NCI-H345 treated with DMSO at 0.1 percent for 48 hours (cell line): ENCODE measurements at regions not wholly inside any gene's neighbourhood (a gene's known extent, or its start where the extent isn't known, plus 50 kb on each side); places are given as distances from the start of the nearest gene placed in this dataset.

Experiments
- DNase-seq: peaks from one replicate; lab custom pipeline; 2025; ENCODE audit not compliant: unreplicated experiment; lab: John Stamatoyannopoulos, UW

DNA sequence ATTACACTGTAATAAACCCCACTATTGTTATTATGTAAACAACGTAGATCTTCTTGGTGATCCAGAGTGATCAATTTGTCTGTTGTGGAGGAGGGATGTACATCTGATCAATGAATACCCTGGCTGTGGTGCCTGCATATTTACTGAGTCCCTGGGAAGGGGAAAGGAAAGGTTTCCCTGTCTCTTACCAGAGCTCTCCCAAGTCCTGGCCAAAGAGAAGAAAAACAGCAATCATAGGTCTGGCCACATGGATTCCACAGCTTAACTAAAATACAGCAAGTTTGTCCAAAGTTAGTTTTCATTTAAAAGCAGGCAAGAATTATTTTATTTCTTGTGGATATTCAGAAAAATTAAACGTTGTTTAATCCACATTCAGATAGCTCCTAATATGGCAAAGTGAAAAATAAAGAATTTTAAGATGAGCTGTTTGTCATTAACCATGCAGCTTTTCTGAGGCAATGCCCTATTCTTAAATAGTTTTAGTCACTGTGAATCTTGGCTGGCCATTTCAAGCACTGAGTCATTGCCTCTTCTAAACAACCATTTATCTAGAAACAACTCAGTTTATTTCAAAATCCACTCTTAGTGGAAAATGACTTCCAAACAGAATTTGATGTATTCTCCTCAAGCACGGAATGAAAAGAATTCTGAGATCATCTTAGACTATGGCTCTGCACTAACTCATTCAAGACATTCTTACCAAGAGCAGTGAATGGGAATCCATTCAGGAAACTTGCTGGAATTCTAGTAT, 1004.4 kb upstream of the CDH2 start:
- no peak for DNase-seq

- DNase-seq, result no peak
These were observed 999.8 kb upstream of the CDH2 start for GRCh38 chr18:29176681-29177080.

DNA sequence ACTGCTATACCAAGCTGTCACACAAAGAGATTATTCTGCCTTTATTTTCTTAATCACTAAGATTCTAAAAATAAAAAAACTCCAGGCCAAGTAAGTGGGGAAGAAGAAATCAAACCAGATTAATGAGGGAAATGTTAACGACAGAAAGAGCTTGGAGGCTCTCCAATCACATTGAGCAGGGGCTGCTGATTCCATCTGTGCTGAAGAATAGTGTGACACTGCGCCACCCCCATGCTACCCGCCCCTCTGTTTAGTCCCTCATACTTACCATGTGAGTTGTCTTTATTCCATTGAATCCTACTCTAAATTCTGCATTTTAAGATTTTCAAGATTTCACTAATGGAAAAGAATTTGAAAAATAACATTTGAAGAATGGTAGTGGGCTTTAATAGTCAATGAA, 998.0 kb upstream of the CDH2 start:
- no peak for DNase-seq

GRCh38 chr18:29172756-29173067, 995.8 kb upstream of the CDH2 start:
- DNase-seq, result no peak

GRCh38 chr18:29171892-29172755, 995.2 kb upstream of the CDH2 start:
- DNase-seq, result no peak

DNA sequence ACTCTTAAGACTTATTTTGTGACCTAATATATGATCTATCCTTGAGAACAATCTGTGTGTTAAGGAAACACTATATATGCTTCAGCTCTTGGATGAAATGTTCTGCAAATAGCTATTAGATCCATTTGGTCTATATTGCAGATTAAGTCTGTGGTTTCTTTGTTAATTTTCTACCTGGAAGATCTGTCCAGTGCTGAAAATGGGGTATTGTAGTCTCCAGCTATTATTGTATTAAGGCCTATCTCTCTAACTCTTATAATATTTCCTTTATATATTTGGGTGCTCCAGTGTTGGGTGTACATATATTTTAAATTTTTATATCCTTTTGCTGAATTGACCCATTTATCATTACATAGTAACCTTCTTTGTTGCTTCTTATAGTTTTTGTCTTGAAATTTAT, 992.7 kb upstream of the CDH2 start:
- DNase-seq, result no peak

- no peak for DNase-seq
These were observed 988.2 kb upstream of the CDH2 start for GRCh38 chr18:29164993-29165599.

DNA sequence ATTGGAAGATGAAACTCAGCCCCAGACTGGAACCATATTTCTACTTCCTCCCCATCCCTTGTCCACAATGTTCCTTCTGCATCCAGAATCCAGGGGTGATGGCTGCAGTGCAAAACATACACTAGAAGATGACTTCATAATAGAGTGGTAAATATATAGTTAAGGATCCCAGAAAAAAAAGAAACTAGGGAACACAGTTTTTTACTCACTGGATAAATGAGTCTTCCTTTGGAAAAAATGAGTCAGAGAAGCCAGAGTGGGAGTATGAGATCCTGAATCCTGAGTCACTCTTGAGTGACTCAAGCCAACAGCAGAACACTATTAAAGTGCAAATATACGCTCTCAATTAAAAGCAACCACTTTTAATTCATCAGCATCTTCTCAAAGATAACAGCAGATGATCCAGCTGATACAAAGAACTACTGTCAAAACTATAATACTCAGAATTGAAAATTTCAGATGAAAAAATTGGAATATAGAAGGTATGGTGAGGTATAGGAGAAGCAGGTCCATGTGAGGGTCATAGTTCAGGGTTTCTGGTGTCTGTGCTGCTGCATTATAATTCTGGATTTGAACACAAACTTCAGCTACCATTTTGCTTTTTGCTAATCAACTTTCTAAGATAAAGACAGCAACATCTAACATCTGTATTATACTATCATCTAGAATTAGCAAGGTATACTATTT, 987.2 kb upstream of the CDH2 start:
- no peak for DNase-seq

DNA sequence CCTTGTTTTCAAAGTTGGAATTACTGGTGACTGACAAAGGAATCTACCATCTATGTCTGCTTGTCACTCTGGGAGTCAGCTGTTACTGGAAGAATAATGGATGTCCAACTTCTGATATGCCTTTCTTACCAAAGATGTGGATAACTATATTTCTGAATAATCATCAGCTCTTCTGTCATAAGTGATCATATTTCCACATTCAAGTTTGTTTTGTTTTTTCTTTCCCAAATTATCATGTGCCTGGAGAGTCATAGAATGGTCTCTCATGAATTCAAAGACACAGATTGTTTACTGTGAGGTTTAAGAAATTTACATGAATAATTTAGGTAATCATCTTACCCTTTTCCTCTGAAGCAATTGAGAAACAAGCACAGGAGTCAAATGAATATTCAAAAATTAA, 986.7 kb upstream of the CDH2 start:
- DNase-seq, result no peak

DNA sequence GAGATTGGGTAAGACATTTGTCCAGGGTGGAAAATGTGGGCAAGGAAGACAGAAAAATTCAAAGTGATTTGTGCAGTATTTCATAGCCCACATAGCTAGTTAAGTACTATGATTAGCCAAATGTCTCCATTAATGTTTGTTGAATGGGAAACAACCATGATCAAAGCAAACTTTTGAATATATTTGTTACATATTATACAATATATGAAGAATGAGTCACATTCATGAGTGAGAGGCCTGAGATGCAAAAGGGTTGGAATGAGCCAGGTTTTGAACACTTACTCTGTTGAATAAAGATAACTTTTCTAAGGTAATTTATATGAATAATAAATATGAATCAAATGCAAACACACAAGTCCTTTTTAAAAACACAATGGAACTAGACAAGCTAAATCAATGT, 984.5 kb upstream of the CDH2 start:
- no peak for DNase-seq

DNA sequence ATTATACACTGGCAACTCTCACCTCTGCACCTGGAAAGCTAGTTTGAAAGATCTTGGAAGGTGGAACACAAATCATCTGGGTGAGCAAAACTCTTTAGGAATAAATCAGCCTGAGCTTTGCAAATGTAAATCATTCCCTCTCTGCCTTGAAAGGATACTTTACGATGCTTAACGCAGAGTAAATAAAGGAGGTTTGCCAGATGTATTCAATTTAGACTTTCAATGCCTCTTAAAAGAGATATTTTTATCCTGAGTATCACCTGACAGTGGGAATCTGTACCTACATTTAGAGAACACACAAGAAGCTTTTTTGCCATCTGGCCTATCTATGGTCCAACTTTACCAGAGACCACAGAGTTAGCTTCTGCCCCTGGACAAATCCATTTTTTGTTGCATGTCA, 983.2 kb upstream of the CDH2 start:
- DNase-seq, result peak; percentile 99

GRCh38 chr18:29157905-29158304, 981.0 kb upstream of the CDH2 start:
- no peak for DNase-seq

DNA sequence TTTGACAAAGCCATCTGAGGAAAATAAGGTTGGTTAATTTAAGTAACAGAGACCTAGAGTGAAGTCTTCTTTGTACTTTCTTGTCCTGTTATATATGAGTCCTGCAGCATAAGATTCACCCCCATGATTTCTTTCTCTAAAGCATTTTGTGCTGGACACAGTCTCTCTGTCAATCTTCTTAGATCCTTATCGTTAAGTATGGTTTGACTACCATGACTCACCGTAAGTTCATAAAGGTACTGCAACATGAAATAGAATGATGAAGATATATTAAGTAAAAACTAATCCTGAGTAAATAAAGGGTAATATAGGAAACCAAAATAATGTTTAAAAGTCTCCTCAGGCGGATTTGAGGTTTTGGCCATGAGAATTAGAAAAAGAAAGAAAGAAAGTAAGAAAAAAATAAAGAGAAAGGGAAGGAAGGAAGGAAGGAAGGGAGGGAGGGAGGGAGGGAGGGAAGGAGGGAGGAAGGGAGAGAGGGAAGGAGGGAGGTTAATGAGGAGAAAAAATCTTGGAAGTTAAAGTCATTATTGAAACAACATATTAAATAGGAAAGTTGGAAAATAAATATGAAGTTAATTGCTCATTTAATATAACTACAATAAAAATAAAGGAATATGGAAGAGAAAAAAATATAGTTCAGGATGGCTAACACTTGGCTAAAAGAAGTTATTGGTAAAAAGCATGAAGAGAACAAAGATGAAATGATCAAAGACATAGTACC, 980.3 kb upstream of the CDH2 start:
- DNase-seq, result no peak

GRCh38 chr18:29156531-29156930, 979.6 kb upstream of the CDH2 start:
- no peak for DNase-seq

- DNase-seq, result no peak
These were observed 978.1 kb upstream of the CDH2 start for GRCh38 chr18:29154758-29155725.

GRCh38 chr18:29154196-29154757, 977.3 kb upstream of the CDH2 start:
- DNase-seq, result no peak

GRCh38 chr18:29153091-29153490, 976.2 kb upstream of the CDH2 start:
- DNase-seq, result no peak

DNA sequence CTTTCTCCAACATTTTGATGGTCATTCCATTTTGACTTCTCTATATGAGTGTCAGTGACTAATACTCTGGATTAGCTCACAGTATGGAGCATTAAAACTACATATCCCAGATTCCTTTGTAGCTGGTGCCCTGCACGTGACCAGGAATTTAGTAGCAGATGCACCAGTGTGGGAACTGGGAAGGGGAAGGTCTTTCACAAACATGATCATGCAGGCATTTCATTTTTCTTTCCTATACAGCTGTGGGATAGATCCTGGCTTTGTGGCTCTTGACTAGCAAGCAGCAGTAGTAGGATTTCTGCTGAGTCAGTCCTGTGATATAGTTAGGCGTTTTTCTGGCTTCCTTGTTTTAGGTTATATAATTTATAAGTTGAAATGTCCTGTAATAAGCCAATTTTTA, 971.0 kb upstream of the CDH2 start:
- DNase-seq, result no peak

- no peak for DNase-seq
These were observed 969.1 kb upstream of the CDH2 start for GRCh38 chr18:29146068-29146467.
